Fibroblast of pulmonary artery (primary cell): ENCODE measurements at regions not wholly inside any gene's neighbourhood (a gene's known extent, or its start where the extent isn't known, plus 50 kb on each side); places are given as distances from the start of the nearest gene placed in this dataset.
"Not testable (repeated sequence)": the region's sequence is repeated elsewhere in the genome, so short reads cannot be mapped to it uniquely, and the experiment has no call there.

Source experiments
- DNase-seq: peaks from one replicate; pipeline ENCODE4 v3.0.0-alpha.2; 2010; ENCODE audit warnings: low read depth
- H3K4me3 ChIP-seq: replicated peaks from 2 replicates; pipeline ENCODE4 v1.5.1; 2011; ENCODE audit warnings: low read depth, mild to moderate bottlenecking, control low read depth, low read length, moderate library complexity
- CTCF ChIP-seq: IDR thresholded peaks from 2 replicates; pipeline ENCODE4 v1.5.1; 2011; ENCODE audit warnings: mild to moderate bottlenecking, control low read depth, low read length, inconsistent platforms; ENCODE audit errors: missing control alignments

GRCh38 chr3:66552846-66553245, 52.0 kb upstream of the LRIG1 start:
- H3K4me3 ChIP-seq: no peak overlapping the region
- no peak for DNase-seq
- no peak for TF ChIP-seq CTCF

- TF ChIP-seq CTCF: no peak
Measured at GRCh38 chr3:66553441-66554113, 52.8 kb upstream of the LRIG1 start.

GRCh38 chr3:66554178-66554577, 53.4 kb upstream of the LRIG1 start:
- no peak for TF ChIP-seq CTCF
- peak; percentile 57 for DNase-seq

More at GRCh38 chr3:66553441-66554113, 52.8 kb upstream of the LRIG1 start:
- H3K4me3 ChIP-seq: no peak overlapping the region
- DNase-seq: no peak

GRCh38 chr3:66555214-66555844, 54.5 kb upstream of the LRIG1 start:
- no peak for DNase-seq
- no peak for TF ChIP-seq CTCF

More at GRCh38 chr3:66554178-66554577, 53.4 kb upstream of the LRIG1 start:
- H3K4me3 ChIP-seq: no peak overlapping the region

GRCh38 chr3:66557170-66557569, 56.3 kb upstream of the LRIG1 start:
- H3K4me3 ChIP-seq: no peak overlapping the region
- no peak for TF ChIP-seq CTCF
- no peak for DNase-seq

More at GRCh38 chr3:66555214-66555844, 54.5 kb upstream of the LRIG1 start:
- H3K4me3 ChIP-seq: no peak overlapping the region

GRCh38 chr3:66559924-66560323, 59.1 kb upstream of the LRIG1 start:
- DNase-seq, H3K4me3 ChIP-seq: not testable (repeated sequence)

- TF ChIP-seq CTCF: no peak
- no peak overlapping the region for H3K4me3 ChIP-seq
- peak; percentile 3 for DNase-seq
Measured at GRCh38 chr3:66561367-66561766, 60.5 kb upstream of the LRIG1 start.
